GM11168 (cell line): ENCODE measurements at regions not wholly inside any gene's neighbourhood (a gene's known extent, or its start where the extent isn't known, plus 50 kb on each side); places are given as distances from the start of the nearest gene placed in this dataset.

Experiments
- in situ Hi-C: fragments of 300-500 bp; cut with MboI; formaldehyde crosslinking; loops from one replicate; pipeline ENCODE4 v1.12.0; 2022; ENCODE audit warnings: low sequenced_read_pairs; ENCODE audit not compliant: unreplicated experiment

DNA sequence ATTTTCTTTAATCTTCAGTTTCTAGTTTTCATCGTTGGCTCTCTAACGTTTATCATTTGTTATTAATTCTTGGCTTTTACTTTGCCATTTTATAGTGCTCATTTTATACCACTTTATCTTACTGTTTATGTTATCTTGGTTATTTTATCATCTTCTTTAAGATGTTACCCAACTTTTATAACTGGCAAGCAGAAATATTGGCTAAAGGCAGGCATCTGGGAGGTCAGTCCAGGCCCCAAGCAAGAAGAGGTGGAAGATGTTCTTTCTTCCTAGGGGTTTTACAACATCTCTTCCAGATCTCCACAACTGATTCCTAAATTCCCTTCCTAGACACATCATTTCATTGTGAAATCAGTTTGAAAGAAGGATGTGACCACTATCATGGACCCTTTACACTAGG lies 208.1 kb downstream of the AHR start:
- in situ Hi-C loops = no loop called here

DNA sequence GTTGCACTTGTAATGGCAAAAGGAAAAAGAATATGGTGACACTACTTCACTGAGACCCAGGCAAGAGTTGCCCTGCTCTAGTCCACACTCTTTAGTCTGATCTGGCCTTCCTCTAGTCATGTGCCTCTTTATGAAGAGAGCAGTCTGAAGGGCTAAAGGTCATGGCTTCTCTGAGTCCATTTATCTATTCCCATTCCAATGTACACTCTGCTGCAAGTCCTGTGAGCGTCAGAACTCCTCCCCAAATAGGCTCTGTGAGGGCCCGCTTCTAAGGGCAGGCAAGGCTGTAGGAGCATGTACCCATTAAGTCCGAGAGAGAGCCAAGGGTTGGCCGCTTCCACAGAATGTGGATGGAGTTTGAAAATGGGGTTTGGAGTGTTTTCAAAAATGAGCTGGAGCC lies 209.3 kb downstream of the AHR start:
- in situ Hi-C loops = no loop called here

DNA sequence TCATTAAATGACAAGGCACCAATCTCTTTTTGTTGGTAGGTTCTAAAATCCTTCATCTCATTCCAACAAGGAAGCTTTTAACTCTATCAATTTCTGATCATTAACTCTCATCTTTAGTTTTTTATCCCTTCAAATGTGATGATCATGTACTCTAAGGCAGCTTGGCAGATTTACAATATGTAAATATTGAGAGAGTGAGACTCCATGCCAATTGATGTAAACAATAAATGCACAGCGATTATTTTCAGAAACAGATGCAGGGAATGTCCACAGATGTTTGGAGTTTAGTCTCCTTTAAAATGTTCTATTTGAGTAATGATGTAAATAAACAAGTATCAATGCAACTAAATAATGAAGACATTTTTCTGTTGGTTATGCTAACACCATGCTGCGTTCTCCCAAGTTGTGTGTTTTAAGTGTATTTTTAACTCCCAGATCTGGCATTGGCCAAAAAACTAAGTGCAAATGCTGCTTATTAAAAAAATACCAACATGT lies 213.8 kb downstream of the AHR start:
- in situ Hi-C loops = no loop called here

DNA sequence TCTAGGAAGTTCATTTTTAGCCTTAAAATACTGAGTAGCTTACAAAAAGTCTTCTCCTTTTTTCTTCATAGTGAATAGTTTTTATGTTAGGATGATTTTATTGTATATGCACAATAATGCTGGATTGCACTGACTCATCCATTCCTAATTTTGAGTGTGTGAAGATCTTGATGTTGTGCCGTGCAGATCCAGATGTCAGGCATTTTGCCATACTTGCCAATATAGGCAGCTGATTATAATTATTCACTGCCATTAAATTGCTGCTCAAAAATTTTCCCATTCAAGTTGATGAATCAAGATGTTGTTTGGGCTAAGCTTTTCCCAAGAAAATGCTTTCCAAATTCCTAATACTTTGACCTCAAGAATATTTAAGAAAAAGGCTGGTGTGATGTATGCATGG lies 218.3 kb downstream of the AHR start:
- in situ Hi-C loops = no loop called here

DNA sequence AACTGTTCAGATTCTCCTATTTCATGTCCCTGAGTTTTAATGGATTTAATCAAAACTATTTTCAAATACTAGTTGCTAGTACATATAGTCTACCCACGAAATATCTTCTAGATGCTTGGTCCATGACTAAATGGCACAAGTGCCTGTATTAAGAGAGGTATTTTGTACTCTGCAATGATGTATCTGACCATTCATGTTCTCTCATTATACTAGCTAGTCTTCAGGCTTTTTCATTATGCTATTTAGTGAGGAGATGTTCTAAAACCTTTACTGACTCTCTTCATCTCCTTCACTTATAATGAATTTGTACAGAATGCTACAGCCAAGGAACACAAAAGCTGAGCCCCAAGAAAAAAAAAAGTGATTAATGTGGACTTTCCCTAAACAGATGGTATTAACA lies 222.5 kb downstream of the AHR start:
- in situ Hi-C loops = loop anchor here (10.0 kb wide), 1 partner anchor 536 kb away; no protein-coding TSS in a partner anchor

DNA sequence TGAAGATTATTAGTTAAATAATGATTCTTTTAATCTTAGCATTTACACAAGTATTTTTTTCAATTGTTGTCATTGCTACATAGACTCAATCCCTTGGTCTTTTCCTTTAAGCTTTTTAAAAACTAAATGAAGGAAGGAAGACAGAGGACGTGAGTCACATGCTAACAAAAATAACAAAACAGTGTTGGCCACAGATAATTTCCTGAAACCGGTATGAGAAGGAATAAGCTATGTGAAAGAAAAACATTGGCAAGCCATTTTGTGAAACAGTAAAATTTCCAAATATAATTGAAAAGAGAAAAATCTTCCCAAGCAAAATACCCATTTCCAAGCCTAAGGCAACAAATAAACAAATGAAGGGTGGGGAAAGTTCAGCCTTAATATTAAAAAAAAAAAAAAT lies 223.0 kb downstream of the AHR start:
- in situ Hi-C loops = loop anchor here (10.0 kb wide), 1 partner anchor 537 kb away; no protein-coding TSS in a partner anchor

DNA sequence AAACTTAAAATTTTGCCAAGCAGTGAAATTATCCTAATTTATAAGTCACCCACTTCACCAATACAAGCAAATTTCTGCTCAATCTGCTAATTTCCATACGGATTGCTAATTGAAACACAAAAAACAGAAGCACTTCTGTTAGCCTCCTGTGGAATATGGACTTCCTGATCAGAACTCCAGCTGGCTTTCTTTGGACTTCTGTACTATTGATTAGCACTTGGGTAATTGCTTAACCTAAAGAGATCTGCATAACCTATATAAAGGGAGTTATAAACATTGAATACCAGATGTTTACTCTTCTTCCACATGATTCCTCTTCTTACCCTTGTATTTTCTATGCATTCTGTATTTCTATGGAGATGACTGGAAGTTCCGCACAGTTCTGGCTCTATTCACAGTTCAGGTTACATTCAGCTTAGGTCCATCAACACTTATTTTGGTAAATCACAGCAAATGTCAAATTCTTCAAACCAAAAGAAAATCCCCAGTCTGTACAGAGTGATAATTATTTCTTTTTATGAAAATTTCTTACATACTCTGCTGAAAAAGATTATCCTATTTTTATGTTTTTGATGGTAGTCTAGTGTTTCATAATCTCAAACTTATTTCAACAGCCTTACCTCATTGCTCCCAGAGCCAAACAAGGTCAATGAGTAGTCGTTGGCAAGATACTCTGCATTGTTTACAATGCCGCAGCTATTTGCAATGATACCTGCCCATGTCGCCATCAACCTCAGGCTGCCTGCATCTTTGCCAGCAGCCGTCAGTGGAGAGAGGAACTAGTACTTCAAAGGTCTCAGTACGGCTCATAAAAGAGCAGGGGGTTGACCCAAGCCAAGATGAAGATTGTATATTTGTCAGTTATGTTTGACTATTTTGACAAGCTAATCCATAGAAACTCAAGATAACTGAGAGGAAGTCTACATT lies 225.6 kb downstream of the AHR start:
- in situ Hi-C loops = loop anchor here (10.0 kb wide), 1 partner anchor 539 kb away; no protein-coding TSS in a partner anchor

DNA sequence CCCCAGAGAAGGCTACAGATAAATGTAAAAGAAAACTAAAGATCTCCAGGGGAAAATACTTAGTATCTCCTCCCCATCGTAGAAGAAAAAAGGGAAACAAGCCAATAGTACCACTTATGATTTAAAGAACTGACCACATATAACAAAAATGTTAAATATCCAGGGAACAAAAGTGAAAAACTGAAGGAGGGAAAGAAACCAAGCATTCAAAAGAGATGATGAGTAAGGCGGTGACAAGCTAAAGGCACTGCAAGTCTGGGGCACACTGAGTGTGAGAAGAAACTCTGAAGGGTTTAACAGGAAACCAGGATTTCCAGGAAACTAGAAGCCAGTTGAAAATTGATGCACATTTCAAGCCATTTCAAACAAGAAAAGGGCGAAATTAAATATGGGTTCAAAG lies 226.3 kb downstream of the AHR start:
- in situ Hi-C loops = loop anchor here (10.0 kb wide), 1 partner anchor 540 kb away; no protein-coding TSS in a partner anchor

DNA sequence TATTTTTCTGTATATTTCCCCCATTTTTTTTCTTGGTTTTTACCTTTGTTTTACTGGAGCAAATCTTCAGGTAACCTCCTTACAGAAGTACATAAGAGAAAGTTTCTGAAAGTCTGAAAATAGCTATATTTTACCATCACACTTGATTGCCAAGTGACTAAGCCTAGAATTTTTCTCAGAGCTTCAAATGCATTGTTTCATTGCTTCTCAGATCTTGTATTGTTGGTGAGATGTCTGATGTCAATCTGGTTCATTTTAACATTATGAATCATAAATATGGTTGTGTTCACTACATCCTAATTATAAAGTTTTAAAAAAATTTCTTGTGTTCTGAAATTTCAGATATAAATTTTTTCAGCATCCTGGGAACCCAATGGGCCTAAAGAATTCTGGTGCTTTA lies 228.2 kb downstream of the AHR start:
- in situ Hi-C loops = loop anchor here (10.0 kb wide), 1 partner anchor 542 kb away; no protein-coding TSS in a partner anchor

DNA sequence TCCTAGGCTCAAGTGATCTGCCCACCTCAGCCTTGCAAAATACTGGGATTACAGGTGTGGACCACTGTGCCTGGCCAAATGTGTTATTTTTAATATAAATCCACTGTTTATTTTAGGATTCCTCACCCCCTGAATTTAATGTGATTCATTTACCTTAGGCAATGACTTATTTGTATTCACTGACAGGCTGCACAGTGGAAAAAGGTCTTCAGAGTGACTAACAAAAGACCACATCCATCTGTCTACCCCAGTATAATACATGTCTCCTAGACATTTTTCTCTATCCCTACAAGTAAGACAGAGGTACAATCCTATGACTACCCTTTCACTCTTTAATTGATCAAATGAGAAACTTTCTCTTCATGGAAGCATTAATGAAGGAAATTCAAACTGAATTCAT lies 230.2 kb downstream of the AHR start:
- in situ Hi-C loops = loop anchor here (10.0 kb wide), 1 partner anchor 544 kb away; no protein-coding TSS in a partner anchor

DNA sequence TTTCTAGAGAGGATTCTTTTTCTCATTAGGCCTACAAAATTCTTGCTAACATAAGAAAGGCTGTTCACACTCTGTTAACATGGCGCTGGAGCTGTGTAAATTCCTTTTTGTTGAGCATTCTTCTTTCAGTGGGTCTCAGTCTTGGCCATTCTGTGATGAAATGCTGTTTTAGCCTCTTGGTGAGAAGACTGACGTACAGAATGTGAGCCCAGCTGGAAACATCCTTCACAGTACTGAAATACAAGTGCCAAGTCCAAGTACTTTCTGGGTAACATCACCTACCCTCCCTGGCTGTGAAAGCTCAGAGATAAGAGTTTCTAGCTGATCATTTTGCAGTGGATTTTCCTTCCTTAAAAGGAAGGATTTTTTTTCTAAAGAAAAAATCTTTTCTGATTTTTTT lies 231.8 kb downstream of the AHR start:
- in situ Hi-C loops = loop anchor here (10.0 kb wide), 1 partner anchor 225 kb away; no protein-coding TSS in a partner anchor

DNA sequence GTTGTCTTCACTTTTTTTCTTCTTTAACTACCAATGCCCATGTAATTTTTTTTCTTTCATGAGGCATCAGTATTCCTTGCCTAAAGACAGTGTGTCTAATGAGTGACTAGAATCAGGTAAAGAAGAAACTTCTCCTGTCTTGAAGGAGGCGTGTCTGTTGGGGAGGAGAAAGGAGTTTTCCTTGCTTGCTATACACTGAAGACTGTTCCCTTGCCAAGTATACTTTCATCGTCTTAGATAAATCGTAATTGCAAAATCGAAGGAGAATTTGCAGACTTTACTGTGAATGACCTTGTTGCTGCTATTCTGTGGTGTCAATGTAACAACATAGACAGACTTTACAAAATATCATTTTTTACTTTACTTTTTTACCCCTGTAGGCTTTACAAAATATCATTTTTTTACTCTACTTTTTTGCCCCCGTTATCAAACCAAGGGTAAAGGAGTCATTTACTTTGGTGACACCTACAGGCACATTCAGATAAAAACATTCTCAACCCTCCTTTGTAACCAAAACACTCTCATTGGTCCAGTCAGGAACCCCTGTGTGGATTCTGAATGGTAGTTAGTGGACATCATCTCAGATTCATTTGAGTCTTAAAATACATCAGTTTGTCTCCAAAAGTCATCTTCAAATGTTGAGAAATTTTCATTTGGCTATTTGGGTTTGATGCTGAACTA lies 232.4 kb downstream of the AHR start:
- in situ Hi-C loops = loop anchor here (10.0 kb wide), 1 partner anchor 226 kb away; no protein-coding TSS in a partner anchor

DNA sequence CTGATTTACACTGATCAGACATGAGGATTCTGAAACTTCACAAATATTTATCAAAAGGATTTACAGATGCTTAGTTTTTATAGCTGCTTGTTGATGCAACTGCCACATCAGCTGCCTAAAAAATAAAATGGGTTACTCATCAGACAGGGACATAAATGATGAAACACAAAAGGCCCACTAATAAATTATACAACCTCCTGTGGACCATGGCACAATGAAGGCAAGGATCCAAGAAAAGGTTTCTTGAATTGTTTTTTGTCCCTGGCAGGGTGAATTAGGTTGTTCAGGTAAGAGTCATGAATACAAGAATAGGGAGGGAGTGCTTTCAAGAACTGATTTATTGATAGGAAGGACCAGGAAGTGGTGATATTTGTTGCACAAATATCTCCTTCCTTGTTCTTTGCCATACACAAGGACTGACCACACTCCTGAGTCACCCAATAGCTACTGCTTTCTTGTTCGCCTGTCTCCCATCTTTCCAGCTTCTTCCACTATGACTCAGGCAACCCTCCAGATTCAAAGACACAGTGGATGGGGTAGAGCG lies 234.5 kb downstream of the AHR start:
- in situ Hi-C loops = loop anchor here (10.0 kb wide), 1 partner anchor 228 kb away; no protein-coding TSS in a partner anchor

DNA sequence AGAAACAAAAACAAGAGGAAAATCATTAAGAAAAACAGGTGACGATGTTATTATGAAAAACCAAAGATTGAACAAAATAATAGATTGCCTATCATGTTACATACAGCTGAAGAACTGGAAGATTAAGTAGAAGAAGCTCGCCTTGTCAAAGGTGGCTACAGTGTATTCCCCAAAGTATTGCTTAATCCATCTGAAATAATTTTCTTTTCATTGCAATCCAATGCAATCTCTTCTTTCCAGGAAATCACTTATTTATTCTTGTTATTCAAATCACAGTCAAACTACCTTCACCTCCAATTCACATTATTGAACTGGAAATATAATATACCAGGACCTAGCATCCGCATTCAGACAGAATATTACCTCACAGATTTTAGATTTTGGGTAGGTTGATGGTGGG lies 235.9 kb downstream of the AHR start:
- in situ Hi-C loops = loop anchor here (10.0 kb wide), 1 partner anchor 230 kb away; no protein-coding TSS in a partner anchor

DNA sequence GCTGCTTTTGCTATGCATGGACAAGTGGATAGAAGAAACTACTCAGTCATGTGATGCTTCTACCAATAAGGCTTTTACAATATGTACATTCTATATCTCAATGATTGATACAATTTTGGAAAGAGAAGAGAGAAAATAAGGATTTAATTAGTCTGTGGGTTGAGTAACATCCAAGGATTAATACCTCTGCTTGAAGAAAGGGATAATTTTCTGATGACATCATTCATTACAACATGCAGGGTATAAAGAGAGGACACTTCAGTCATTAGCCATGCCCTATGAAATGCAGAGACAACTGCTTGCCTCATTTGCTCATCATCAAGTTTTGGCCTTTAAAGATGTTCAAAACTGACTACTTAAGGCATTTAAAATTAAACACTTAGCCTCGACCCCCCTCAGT lies 237.3 kb downstream of the AHR start:
- in situ Hi-C loops = loop anchor here (10.0 kb wide), 1 partner anchor 231 kb away; no protein-coding TSS in a partner anchor

DNA sequence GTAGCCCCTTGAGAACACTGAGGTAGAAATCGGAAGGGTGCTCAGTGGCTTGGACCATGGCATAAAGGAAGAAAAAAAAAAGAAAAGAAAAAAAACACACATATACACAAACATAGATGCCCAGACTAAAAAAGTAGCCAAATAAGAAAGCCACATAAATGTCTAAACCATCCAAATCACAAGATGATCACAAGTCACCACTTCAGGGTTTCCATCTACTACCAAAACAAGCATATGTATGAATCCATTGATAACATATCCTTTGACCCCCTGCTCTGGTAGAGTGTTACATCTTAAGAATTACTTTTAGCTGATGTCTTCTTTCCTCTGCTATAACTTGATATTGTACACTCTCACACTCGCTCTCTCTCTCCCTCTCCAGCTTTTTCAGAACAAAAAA lies 245.9 kb downstream of the AHR start:
- in situ Hi-C loops = no loop called here

DNA sequence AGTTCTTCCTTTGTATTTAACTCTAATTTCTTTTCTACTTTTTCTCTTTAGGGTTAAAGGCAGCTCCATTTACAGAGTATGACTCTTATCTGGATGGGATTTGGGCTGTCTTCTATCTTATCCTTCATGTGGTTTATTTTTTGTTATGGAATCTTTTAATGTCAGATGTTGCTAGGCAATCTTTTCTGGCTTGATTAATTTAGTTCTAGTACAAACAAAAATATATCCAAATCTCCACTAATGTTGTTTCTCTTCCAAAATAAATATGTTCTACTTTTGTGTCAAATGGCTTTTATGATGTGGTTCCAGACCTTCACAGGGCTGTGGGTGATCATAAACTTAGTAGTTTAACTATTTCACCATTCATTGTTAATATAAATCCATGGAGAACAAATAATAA lies 246.9 kb downstream of the AHR start:
- in situ Hi-C loops = no loop called here

DNA sequence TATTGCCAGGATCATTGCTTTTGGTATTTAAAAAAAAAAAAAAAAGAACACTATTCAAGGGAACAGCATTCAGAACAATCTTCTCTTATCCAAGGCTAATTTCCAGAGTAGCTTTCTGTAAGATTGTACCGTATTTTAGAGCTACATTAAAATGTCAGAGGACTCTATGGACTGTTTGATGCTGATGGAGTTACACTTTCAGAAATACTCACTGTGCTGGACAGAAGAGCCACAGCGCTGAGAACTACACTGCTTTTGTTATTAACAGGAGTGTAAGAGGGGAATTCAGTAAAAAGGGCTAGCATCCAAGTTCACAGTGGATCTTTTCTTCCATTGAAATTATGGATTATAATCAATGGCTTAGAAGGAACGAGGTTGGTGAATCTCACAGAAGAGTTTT lies 247.7 kb downstream of the AHR start:
- in situ Hi-C loops = no loop called here

DNA sequence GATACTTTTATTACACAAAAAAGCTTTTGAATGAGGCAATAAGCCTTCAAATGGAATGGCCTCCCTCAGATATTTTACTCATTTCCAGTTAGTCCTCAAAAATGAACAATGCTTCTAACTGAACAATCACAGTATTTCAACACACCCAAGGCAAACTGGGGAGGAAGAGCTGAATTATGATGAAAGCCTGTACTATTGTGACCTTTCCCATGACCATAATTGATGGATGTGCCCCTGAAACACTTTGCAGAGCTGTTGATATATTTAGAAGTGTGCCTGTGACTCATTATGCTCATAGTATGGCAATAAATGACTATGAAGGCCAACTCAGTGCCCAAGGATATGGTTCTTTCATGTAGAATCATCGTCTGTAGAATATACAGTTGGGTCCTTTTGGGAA lies 248.1 kb downstream of the AHR start:
- in situ Hi-C loops = no loop called here

DNA sequence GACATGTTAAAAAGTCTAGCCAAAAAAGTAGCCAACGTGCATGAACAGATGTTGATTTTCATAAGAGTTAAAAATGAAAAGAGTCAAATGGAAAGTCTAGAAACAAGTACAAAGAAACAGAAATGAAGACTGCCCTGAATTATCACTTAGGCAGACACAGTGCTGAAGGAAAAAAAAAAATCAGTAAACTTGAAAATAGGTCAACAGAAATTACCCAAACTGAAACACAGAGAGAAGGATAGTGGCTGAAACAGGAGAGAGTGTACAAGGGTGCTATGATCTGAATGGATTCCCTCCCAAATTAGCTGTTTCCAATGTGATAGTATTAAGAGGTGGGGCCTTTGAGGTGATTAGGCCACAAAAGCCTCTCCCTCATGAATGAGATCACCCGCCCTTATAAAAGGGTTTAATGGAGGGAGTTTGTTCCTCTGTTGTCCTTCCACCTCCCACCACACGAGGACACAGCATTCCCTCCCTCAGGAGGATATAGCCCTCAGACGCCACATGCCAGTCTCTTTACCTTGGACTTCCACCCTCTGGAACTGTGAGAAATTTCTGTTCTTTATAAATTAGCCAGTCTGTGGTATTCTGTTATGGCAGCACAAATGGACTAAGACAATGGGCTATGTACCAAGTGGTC lies 249.7 kb downstream of the AHR start:
- in situ Hi-C loops = no loop called here
